HG03045 (cell line): ENCODE measurements at regions not wholly inside any gene's neighbourhood (a gene's known extent, or its start where the extent isn't known, plus 50 kb on each side); places are given as distances from the start of the nearest gene placed in this dataset.
"Not testable (repeated sequence)": the region's sequence is repeated elsewhere in the genome, so short reads cannot be mapped to it uniquely, and the experiment has no call there.

Experiments used
- ATAC-seq: cut with Tn5 transposase; IDR thresholded peaks from one replicate; pipeline ENCODE4 v1.9.1; 2021; ENCODE audit warnings: mild to moderate bottlenecking, moderate library complexity; ENCODE audit not compliant: unreplicated experiment

- no peak for ATAC-seq
These were observed 154.4 kb upstream of the FBXL17 start for GRCh38 chr5:108536321-108536720.

GRCh38 chr5:108532129-108532445, 150.2 kb upstream of the FBXL17 start:
- ATAC-seq = not testable (repeated sequence)

DNA sequence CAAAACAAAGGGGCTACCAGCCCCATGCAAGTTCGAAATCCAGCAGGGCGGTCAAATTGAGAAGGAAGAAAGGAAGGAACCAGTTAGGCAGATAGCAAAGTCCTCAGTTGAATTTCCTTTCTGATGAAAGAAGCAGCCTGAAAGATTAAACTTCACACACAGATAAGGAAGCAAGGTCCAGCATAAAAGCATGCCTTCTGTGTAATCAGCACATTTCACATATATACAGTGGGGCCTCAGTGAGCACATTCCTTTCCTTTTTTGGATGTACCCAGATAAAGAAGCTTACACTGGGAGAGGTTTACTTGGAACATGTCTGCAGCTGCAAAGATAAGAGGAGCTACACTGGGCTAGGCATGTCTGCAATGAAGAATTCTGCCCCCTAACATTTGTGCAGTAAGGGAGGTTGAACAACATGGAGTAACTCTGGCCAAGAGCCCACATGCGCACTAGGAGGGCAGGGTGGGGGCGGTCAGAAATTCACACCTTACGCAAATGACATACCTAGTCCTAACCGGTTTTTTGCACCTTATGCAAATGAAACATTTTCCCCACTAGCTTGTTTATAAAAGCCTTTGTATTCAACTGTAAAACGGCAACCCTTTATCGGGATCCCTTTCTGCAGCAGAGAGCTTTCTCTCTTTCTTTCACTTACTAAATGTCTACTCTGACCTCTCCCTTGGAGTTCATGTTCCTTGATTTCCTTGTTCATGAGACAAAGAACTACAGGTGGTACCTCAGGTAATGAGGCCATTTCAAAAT, 149.7 kb upstream of the FBXL17 start:
- ATAC-seq = no peak

GRCh38 chr5:108530706-108531105, 148.8 kb upstream of the FBXL17 start:
- ATAC-seq = no peak

DNA sequence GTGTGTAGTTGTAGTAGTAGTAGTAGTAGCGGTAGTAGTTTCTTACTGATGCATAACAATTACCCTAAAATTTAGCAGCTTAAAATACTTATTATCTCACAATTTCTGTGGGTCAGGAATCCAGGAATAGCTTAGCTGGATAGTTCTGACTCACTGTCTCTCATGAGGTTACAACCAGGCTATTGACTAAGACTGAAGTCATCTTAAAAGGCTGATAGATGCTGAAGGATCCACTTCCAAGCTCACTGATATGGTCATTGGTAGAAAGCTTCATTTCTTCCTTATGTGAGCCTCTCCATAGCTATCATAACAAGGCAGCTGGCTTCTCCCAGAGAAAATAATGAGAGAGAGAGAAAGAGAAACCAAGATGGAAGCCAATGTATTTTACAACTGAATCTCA, 147.5 kb upstream of the FBXL17 start:
- no peak for ATAC-seq

DNA sequence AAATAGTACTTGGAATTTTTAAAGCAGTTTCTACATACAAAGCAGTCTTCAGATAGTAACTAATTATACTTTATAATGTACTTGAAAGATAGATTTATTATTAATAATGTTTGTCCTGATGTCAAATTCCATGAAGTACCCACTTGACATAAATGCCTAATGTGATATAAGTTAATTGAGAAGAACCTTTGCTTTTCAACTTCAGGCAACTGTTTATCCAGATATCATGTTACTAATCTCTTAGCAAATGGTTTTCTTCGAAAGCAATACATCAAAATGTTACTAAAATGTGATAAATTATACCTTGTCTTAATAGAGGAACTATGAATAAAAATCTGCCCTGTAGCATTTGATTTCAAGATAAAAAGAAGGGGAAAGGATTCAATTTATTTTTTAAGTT, 146.8 kb upstream of the FBXL17 start:
- ATAC-seq = no peak

DNA sequence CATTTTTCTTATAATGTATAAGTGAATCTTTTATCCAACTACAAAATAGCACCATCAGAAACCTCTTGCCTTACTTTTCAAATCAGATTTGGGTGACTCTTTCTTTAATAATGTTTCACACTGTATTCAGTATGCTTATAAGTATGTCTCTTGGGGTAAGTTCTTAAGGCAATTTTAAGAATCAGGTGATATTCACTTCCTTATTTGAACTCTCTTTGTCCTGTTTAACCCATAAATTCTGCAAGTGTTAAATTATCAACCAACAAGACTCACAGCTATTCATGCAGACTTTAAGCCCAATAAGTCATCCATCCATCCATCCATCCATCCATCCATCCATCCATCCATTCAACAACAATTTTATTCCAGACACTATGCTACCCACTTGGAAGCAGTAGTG, 142.7 kb upstream of the FBXL17 start:
- ATAC-seq = no peak

DNA sequence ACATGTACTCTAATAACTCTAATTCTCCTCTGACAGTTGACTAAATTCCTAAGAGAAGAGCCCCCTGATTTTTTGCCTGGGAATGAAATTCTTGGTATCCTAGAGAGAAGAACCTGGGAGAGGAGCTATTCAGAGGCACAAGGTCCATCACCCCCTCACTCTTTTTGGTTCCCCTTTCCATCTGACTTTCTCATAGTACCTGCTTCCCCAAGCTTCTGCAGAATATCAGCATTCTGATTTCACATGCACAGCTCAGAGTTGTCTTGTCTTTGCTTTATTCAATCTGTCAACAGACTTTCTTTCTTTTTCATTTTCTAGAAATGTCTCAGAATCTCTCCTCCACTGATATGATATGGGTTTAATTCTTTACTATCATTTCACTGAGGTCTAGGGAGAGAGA, 141.5 kb upstream of the FBXL17 start:
- ATAC-seq = no peak

GRCh38 chr5:108521841-108522506, 140.1 kb upstream of the FBXL17 start:
- ATAC-seq = peak; percentile 58

DNA sequence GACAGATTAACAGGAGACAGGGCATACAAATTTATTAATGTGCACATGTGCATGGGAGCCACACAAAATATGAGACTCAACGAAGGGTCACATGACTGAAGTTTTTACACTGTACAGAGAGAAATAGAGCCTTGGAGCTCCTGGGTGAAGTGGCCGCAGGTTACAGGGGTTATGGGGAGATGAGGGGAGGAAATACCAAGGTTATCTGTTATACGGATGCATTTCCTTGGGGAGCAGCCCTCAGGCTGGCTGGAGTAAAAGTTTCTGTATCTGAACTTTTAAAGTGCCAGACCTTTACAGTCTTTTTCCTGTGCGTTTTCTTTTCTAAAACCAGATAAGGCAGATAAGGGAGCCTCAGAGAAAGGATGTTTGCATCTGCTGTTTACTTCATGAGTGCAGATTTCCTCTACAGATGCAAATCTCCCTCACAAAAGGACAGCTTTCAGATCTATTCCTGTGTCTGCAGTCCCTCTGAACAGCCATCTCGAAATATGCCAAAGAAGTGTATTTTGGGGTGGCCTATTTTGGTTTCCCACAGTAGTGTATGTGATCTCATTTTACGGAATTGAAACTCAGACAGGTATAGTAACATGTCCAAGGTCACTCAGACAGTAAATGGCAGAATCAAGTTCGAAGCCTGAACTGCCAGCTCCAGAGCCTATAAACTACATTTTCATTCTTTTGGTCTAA, 139.3 kb upstream of the FBXL17 start:
- peak; percentile 91 for ATAC-seq

DNA sequence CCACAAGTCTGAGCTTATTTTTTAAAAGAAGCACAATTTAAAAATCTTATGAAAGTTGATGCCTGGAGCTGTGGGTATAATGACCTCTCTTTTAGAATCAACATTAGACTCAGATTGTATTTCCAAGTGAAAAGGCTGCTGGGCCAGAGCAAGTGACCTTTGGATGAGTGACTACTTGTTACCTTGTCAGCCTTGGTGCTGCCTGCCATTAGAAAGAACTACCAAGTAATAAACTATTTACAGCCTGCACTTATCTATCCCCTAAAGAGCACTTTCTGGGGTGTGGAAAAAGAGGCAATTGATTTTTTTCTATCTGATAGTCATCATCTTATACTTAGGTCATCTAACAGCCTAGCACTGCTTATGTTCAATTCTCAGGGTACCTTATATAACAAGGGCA, 134.9 kb upstream of the FBXL17 start:
- ATAC-seq = no peak

DNA sequence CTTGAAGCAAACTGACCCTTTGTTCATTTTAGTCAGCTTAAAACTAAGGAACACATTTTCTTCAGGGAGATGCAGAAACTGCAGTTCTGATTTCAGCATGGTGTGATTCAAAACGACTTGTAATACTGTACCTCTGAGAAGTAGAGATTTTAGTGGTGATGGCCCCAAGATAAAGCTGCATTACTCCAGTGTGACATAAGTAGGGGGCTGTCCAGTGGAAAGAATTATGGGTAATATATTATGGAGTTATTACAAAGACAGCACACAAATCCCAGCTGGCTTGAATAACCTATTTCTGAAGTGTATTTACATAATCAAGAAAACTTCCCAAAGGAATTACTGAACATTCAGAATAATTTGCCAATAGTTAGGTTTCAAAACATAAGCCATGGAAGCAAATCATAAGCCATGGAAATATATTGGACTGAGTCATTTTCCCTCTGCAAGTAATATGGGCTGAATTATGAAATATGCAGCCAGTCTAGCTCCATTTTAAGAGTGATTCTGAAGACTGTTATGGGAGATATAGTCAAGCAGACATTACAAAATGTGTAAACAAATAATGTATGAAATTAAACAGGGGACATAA, 133.7 kb upstream of the FBXL17 start:
- no peak for ATAC-seq

- ATAC-seq = no peak
These were observed 127.1 kb upstream of the FBXL17 start for GRCh38 chr5:108508979-108509378.

DNA sequence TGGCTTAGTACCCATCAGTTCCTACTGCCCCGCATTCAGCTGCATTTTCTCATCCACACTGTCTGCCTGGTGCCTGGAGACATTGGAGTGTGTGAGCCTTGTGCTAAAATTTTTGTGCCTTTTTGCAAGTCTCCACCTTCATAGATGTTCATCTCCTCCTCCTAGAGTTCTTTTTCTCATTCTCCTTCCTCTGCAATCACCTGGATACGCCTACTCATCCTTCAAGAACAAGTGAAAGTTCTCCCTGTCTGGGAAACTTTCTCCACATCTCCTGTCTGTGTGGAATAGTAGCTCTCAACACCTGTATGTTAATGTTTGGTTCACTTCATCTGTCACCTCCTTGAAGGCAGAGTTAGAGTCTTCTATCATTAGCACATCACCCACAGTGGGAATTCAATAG, 125.7 kb upstream of the FBXL17 start:
- no peak for ATAC-seq

GRCh38 chr5:108505608-108506007, 123.7 kb upstream of the FBXL17 start:
- no peak for ATAC-seq

DNA sequence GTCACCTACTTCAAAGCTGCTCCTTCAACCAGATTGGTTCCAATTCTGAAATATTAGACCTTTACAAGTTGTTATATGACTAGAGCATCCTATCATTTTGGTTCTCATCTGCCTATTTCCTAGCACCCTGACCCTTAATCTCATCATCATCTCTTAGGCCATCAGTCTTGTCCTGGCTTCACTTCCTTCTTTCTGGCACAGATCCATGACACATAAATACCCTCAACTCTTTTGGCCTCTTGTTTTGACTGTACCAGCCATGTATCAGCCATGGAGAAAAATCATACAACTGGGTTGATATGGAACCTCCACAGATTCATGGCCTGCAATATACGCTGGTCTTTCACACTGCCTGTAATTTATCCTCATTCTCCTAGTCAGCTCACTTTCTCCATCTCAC, 123.1 kb upstream of the FBXL17 start:
- no peak for ATAC-seq

DNA sequence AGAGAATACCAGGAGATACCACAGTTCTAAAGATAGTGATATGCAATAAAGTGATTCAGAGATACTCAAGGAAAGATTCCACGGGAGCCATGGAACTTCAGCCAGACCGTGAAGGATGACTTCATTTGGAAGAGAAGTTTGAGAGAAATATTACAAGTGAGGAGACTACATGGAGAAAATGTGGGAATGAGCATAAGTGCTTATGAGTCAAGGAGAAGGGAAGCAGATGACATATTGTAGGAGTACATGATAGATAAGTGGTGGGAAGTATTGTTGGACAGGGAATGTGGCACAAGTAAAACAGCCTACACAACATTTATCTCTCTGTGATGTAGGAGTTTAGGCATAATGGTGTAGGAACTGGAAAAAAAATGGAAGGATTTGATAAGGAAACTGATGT, 122.1 kb upstream of the FBXL17 start:
- ATAC-seq = no peak

- ATAC-seq = not testable (repeated sequence)
These were observed 113.7 kb upstream of the FBXL17 start for GRCh38 chr5:108495615-108496014.

DNA sequence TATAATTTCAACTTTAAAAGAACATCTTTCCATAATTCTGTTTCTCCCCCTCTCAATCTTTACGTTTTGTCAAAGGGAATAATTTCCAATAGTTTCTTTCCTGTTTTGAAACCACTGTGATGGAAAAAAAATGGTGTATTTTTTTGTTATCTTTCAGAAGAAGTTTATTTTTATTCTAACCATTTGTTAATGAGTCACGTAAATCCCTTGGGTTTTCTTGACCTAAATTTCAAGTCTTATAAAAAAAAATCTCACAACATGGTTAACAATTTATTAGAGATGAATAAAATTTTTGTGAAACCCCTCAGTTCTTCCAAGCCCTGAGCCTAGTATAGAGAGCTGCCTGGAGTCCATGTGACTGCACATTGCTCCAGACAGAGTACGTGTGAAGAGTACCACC, 106.1 kb upstream of the FBXL17 start:
- no peak for ATAC-seq

DNA sequence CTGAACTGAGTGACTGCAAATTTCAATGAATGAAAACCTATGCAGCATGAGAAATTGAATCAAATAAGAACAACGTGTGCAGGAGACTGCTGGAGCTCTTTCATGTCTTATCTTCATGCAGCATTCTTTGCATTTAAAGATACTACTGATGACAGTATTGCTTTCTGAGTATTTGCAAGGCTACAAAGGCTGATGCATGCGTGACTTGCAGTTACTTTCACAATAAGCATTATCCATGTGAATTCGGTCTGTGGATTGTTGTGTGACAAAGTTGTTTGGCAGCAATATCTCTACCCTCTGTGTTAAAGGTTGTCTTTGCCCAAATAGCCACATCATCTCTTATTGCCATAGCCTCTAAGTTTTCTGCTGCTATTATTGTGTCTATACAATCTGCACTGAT, 102.1 kb upstream of the FBXL17 start:
- ATAC-seq = no peak

GRCh38 chr5:108481355-108481931, 99.5 kb upstream of the FBXL17 start:
- ATAC-seq = no peak

DNA sequence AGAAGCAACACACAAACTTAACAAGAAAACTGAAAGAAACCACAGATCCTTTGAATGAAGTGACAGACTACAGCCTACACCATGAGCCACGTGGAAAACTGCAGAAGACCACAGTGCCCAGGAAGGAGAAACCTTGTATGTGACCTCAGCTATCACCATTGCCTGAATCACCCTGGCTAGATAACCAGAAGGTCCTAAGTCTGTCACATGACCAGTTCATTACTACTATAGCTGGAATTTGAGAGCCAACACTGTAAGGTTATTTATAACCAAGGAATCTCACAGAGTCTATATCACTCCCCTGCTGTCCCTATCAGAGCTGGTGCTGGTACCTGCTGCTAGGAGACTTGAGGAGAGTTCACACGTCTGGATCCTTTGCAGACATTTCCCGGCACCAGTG, 90.3 kb upstream of the FBXL17 start:
- ATAC-seq = no peak
